ENCODE measurements at regions not wholly inside any gene's neighbourhood (a gene's known extent, or its start where the extent isn't known, plus 50 kb on each side); places are given as distances from the start of the nearest gene placed in this dataset.
"Not testable (repeated sequence)": the region's sequence is repeated elsewhere in the genome, so short reads cannot be mapped to it uniquely, and the experiment has no call there.

DNA sequence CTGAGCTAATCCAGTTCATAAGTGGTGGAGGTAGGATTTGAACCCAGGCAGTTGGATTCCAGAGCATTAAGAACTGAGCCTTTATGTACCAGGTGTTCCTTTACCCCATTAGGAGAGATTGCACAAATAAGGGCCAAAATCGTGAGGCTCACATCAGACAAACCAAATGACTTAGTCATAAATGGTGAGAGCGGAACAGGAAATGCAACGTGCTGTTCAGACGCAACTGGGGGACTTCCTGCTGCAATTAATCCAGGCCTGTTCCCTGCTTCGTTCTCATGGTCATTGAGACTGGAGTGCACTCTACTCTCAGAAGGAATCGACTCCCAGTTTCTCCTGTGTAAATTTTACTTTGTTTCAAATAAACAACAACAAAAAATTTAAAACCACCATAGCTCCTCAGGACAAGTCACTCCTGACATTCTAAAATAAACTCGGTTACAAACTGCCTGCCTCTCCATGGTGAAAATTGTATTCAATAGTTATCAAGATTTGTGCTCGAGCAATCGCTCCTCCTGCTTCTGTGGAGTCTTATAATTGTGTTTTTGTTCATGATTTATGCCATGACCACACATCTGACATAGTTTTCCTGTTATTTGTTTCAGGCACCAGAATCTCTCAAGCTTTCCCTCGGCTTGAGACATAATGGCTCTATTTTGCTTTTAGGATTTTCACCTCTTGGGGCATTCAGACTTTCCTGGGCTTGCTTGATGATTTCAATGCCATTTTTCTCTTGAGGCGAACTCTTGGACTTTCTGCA, 115.3 kb upstream of the BMPER start:
- DNase-seq (ENCODE audit: low spot score), result no peak

DNA sequence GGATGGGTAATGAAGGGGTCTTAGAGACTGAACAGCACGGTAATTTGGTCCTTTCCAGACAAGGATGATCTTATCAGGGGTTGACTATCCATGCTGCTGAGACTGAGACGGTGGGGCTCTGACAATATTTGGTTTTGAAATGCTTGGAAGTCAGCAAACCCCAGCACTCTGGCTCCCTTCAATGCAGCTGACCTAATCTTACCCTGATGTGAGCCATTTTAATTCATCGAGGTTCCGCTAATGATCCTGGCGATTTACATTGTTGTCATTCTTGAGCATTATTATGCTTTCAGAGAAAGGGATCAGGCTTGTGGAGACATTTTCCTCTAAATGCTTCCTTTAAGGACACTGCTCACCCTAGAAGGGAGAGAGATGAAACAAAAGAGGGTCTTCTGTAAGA, 114.6 kb upstream of the BMPER start:
- DNase-seq (ENCODE audit: low spot score), result no peak

- DNase-seq (ENCODE audit: low spot score), result no peak
These were observed 113.3 kb upstream of the BMPER start for GRCh38 chr7:33792041-33792440.

GRCh38 chr7:33792547-33793105, 112.7 kb upstream of the BMPER start:
- no peak for DNase-seq (ENCODE audit: low spot score)

DNA sequence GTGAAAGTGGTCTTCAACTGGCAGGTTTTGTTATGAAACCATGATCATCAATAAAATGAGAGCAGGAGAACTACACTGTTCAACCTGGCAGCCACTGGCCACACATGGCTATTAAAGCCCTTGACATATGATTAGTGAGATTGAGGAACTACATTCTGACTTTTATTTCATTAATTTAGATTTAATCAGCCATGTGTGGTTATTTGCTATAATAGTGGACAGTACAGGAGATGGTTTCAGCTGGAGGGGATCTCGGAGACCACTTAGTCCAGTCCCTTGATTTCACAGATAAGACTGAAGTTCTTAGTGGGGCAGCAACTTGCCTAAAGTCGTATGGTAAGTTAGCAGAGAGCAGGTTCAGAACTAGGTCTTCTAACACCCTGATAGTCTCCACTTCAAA, 111.7 kb upstream of the BMPER start:
- no peak for DNase-seq (ENCODE audit: low spot score)

- DNase-seq (ENCODE audit: low spot score), result no peak
These were observed 110.9 kb upstream of the BMPER start for GRCh38 chr7:33794419-33794818.

- DNase-seq (ENCODE audit: low spot score), result no peak
These were observed 110.4 kb upstream of the BMPER start for GRCh38 chr7:33794959-33795358.

DNA sequence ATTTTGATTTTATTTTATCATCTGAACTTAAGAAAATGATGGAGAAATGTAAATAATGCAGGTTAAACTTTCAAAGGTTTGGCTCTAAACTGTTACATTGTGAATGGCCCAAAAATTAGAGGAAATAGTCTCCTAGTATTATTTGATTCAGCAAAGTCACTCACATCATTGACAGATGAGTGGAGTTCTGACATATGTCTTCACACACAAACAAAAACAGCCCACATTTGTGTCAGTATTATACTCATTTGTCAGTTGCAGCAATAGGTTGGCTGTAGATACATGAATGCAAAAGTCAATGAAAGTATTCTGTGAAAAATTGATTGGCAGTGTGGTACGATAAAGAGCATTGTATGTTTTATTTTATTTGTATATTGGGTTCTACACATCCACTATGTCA, 108.8 kb upstream of the BMPER start:
- DNase-seq (ENCODE audit: low spot score), result no peak

DNA sequence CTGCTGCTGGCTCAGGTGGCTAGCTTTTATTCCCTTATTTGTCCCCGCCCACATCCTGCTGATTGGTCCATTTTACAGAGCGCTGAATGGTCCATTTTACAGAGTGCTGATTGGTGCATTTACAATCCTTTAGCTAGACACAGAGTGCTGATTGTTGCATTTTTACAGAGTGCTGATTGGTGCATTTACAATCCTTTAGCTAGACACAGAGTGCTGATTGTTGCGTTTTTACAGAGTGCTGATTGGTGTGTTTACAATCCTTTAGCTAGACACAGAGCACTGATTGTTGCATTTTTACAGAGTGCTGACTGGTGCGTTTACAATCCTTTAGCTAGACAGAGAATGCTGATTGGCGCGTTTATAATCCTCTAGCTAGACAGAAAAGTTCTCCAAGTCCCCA, 107.8 kb upstream of the BMPER start:
- not testable (repeated sequence) for DNase-seq (ENCODE audit: low spot score)

GRCh38 chr7:33798686-33799325, 106.5 kb upstream of the BMPER start:
- no peak for DNase-seq (ENCODE audit: low spot score)

DNA sequence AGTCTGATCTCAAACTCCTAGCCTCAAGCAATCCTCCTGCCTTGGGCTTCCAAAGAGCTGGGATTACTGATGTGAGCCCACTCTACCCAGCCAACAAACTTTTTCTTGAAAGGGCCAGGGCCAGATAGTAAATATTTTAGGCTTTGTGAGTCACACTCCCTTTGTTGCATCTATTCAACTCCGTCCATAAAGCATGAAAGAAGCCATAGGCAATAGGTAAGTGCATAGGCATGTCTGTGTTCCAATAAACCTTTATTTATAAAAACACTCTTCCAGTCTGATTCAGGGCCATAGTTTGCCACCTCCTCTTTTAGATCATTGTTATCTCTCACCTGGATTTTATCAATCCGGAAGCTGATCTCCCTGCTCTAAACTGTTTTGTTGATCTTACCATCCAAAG, 105.6 kb upstream of the BMPER start:
- no peak for DNase-seq (ENCODE audit: low spot score)

DNA sequence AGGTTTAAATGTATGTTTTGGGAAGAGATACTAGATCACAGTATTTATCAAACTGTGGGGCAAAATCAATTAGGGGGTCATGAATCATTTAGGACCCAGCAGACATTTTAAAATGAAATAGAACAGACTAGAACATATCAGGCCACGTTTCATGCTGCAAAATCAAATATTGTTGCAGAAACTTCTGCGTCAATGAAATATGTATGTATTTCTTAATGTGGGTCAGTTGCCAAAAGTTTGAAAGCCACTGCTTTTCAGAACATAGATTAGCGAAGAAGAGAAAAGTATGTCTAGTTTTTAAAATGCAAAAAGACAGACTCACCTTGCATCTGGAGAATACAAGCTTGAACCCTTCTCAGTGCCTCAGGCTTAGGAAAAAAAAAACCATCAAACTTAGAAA, 102.7 kb upstream of the BMPER start:
- DNase-seq (ENCODE audit: low spot score), result no peak

GRCh38 chr7:33804140-33804660, 101.1 kb upstream of the BMPER start:
- DNase-seq (ENCODE audit: low spot score), result no peak

- no peak for DNase-seq (ENCODE audit: low spot score)
These were observed 99.6 kb upstream of the BMPER start for GRCh38 chr7:33805630-33806233.

GRCh38 chr7:33806298-33807154, 98.8 kb upstream of the BMPER start:
- DNase-seq (ENCODE audit: low spot score), result no peak

DNA sequence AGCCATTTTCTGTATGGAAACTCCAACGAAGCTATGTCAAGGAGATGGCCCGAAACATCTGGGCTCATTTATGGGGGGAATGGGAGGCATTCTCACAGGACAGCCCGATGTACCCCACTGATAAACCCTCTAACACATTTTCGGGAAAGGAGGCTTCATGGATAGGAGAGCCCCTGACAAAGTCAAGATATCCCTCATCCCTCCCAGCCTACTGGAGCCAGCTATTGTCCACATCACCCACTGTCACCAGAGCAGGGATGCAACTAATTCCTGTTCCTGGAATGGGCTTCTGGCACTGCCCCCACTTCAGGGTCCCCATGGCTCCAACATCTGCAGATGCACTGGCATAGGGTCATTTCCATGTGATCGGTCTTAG, 98.2 kb upstream of the BMPER start:
- no peak for DNase-seq (ENCODE audit: low spot score)

DNA sequence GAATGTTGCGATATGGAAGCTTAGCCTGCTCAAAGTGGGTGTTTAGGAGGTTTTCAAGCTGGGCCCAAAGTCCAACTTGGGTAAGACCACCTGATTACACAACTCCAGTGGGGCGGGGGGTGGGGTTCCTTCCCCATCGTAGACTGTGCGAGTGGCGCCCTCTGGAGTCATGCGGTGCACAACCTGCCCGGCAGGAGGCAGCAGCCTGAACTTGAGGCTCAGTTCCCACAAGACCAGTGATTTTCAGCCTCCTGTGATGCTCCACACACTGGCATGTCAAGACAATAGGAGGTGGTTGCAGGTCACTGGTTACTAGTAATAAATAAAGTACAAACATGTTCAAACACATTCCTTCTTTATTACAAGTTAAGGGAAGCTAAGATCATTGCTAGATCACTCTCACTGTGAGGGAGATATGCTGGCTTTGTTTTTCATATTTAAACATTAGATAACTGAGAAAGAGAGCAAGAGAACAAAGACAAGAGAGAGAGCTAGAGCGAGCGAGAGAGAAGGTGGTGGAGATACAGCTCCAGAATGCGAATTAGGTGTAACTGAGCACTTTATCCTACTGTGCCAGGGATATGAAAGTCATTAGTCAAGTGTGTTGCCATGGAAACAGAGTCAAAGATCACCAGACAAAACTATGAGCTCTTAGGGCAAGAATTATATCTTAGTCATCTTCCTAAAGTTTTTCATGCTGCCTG, 97.4 kb upstream of the BMPER start:
- DNase-seq (ENCODE audit: low spot score), result no peak

GRCh38 chr7:33809228-33809627, 96.1 kb upstream of the BMPER start:
- DNase-seq (ENCODE audit: low spot score), result no peak

DNA sequence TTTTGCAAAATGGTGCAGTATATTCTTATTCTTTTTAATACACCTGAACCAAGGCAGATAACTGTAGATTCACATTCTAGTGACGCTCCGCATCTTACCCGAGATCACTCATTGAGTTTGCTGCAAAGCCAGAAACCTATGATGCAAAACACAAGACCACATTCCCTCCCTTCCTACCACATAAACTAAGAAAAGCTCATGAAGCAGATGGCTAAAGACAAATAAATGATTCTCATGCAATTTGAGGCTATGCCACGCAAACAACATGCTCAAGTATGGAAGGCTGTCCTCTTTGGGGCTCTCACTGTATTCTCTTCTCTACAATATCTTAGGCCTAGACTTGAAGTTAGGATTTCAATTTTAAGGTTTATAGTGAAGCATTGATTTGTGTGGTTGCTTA, 95.0 kb upstream of the BMPER start:
- no peak for DNase-seq (ENCODE audit: low spot score)

GRCh38 chr7:33813331-33813730, 92.0 kb upstream of the BMPER start:
- no peak for DNase-seq (ENCODE audit: low spot score)

- DNase-seq (ENCODE audit: low spot score), result no peak
These were observed 90.9 kb upstream of the BMPER start for GRCh38 chr7:33814400-33814799.
